NCI-H1417 (cell line): ENCODE measurements at regions not wholly inside any gene's neighbourhood (a gene's known extent, or its start where the extent isn't known, plus 50 kb on each side); places are given as distances from the start of the nearest gene placed in this dataset.
"Not testable (repeated sequence)": the region's sequence is repeated elsewhere in the genome, so short reads cannot be mapped to it uniquely, and the experiment has no call there.

Experiments
- DNase-seq, 3 experiments: peaks; one replicate each; lab custom pipeline; 2025; lab: John Stamatoyannopoulos, UW

DNA sequence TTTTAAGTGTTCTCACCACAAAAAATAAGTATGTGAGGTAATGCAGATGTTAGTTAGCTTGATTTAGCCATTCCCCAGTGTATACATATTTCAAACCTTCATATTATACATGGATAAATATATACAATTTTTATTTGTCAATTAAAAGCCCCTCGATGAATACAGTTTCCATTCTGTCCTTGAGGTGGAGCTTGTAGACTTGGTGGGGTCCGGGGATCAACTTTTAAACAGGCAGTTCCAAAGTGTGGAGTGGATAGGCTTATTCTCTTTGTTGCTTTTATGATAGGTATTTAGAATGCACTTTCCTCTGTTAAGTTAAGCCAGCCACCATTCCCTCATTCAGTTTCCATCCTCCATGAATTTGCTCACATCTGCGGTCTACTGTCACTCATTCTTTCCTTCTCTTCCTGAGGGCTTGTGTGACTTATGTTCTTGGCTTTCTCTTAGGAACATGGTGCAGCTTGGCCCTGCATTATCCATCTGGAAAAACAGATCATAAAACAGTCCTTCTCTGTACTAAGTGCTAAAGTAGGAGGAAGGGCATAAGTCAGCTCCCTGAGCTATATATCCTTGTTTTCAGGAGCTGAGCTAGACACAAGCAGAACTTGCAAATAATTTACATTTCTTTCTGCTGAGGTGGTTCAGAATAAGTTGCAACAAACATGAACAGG is 149.1 kb downstream of the NFKBIZ start:
- DNase-seq = no peak

DNA sequence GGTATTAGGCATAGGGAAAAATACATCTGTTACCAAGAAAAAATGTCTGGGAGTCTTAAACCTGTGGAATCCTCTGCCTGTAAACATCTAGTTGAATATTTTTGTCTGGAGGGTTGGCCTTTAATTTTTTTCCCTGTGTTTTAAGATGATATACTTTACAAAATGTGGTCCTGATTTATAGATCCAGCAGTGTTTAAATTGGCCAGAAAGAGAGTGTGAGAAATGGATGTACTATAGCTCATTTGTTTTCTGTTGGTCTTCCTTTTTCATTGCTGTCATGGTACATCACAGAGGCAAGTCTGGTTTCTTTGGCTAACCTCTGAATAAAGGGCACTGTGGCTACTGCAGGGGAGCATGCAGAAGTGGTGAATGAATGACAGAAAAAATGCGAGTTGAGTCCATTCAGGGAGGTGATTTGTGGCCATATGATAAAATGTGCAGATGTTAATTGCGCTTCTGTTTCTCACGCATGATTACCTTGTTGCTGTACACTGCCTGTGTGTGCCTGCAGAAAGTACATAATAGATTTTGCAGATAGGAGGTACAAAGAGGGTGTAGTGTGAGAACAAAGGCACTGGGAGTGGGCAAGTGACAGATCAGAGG is 150.0 kb downstream of the NFKBIZ start:
- DNase-seq = peak in 1 of 3 experiments; percentile 36

DNA sequence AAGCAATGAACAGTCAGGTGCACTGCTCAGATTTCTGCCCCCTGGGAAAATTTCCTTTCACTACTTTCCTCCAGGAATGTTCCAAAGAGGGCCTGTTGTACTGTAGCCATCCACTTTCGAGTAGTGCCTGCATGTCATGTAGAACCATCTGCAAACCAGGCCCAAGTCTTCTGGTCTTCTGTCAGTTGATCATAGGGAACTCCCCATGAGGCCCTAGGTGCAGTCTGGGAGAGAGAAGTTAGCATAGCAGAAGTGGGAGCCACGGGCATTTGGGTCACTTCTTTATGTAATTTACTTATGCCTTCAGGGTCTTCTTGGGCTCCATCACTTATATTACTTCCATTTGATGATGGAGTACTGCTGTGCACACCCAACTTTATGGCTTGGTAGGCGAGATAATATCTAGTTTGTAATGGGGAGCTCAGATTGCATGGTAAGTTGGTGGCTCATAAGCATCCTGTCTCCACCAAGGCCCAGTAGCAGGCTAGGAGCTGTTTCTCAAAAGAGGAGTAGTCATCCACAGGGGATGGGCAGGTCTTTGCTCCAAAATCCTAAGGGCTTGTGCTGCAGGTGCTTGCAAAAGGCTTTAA is 151.4 kb downstream of the NFKBIZ start:
- DNase-seq = no peak

DNA sequence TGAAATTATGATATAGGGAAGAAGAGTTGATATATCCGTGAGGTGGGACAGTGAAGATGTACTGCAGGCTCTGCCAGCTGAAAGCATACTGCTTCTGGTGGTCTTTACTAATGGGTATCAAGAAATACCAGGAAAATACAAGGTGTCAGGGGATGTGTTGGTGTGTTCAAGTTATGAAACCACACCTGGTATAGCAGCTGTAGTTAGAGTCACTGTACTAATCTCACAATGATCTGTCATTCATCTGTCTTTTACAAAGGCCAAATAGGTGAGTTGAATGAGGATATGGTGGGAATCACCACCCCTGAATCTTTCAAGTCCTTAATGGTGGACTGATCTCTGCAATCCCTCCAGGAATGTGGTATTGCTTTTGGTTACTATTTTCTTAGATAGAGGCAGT is 152.7 kb downstream of the NFKBIZ start:
- DNase-seq = no peak

DNA sequence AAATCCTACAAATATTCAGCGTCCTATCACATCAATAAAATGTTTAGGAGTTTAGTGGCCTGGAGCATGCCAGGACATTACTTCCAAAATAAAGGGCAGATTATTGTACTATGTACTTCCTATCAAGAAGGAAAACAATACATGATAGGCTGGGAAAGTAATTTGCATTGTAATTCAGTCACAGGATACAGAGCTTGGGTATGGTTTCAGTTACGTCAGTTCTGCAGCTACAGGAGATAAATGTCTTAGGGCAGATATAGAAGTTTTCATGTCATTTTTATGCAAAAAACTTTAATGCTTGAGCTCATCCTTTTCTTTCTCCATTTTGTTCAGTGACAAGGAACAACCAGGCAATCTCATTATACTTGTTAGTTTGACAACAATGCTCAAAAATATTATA is 155.2 kb downstream of the NFKBIZ start:
- DNase-seq = no peak

DNA sequence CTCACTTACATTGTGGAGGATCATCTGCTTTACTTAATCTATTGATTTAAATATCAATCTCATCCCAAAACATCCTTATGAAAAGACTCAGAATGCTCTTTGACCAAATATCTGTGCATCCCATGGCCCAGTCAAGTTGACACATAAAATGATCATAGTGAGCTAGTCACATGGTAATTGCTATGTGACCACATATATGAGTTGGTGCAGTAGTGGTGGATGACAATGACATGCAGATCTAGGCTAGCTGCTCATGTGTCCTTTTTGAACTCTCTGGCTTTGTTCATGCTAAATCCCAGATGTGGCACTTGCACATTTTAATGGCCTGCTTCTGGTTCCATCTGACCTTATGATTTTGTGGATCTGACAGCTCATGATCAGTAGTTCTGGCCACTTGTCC is 156.2 kb downstream of the NFKBIZ start:
- no peak for DNase-seq

DNA sequence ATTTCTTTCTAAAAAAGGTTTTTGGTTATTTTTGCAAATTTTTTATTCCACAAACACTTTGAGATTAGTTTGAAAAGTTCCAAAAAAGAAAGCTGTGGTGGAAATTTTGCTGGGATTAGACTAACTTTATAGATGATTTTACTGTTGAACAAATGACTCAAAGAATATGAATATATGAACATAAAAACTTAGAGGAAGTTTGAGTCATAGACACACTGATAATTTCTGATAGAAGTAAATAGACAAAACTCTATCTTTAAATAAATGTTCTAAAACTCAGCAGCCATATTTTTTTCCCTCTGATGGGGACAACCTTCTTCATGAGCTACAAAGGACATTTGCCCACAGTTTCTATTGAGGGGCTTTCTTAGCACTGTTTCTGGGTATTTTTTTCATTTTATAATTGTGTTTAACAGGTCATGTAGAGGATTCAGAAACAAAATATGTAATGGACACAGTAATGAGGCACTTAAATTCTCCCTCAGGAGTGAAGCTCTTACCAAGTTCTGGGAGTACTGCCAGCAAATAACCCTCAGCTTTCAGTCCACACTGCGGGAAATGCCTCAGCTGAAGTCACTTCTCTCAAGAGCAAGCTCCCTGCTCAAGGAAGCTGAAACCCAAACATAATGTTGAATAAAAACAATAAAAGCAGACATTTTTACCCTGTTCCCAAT is 157.6 kb downstream of the NFKBIZ start:
- DNase-seq = peak in 1 of 3 experiments; percentile 58

DNA sequence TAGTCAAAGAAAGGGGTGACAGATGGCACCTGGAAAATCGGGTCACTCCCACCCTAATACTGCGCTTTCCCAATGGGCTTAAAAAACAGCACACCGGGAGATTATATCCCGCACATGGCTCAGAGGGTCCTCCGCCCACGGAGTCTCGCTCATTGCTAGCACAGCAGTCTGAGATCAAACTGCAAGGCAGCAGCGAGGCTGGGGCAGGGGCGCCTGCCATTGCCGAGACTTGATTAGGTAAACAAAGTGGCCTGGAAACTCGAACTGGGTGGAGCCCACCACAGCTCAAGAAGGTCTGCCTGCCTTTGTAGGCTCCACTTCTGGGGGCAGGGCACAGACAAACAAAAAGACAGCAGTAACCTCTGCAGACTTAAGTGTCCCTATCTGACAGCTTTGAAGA is 159.1 kb downstream of the NFKBIZ start:
- not testable (repeated sequence) for DNase-seq

DNA sequence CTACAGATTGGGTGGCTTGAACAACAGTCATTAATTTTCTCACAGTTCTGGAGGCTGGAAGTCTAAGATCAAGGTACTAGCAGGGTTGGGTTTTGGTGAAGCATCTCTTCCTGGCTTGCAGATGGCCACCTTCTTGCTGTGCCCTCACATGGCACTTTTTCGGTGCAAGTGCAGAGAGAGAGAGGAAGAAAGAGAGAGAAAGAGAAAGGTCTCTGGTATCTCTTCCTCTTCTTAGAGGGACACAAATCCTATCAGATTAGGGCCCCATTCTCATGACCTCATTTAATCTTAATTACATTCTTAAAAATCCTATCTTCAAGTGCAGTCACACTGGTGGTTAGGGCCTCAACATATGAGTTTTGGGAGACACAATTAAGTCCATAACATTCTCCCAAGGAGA is 167.1 kb downstream of the NFKBIZ start:
- DNase-seq = no peak

DNA sequence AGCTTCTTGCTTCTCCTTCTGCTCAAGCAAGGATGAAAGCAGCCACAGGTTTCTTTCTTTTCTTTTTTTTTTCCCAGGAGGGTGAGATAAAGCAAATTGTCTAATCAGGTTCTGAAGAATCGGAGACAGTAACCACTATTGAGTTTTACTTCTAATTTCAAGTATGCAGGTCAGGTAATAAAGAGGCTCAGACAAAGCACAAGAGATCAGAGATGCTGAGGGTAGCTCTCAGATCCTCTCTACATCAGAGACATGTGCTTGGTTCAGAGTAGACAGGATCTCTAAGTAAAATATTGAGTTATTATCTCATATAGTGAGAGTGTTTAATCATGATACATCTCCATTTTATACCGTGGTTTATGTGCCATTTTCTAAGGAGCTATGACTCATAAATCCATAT is 168.5 kb downstream of the NFKBIZ start:
- no peak for DNase-seq

DNA sequence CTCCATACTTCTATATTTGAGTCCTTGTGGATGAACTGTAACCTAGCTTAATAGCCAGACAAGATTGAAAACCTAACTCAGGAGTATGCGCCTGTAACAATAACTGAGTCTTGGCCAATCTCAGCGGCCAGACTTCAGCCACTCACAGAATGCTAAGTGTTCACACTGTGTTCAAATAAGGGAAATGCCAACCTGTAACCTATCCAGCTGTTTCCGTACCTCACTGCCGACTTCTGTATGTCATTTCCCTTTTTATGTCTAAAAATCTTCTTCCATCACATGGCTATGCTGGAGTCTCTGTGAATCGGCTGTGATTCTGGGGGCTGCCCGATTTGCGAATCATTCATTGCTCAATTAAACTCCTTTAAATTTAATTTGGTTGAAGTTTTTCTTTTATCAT is 169.2 kb downstream of the NFKBIZ start:
- no peak for DNase-seq

DNA sequence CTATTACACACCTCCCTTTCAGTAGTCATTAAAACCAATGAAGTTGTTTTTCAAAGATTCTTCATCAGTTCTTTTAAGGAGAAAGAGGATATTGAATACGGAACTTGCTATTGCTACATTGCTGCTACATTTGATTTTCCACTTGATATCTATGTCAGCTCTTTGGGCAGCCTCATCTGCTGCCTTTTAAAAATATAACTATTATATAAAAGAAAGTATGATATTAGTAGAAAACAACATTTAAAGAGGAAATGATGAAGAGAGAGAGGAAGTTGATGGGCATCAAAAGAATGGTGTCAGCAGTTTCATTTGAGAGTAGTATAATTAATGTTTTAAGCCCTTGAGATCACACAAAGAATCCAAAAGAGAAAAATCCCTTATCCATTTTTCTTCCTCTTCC is 171.4 kb downstream of the NFKBIZ start:
- DNase-seq = no peak

DNA sequence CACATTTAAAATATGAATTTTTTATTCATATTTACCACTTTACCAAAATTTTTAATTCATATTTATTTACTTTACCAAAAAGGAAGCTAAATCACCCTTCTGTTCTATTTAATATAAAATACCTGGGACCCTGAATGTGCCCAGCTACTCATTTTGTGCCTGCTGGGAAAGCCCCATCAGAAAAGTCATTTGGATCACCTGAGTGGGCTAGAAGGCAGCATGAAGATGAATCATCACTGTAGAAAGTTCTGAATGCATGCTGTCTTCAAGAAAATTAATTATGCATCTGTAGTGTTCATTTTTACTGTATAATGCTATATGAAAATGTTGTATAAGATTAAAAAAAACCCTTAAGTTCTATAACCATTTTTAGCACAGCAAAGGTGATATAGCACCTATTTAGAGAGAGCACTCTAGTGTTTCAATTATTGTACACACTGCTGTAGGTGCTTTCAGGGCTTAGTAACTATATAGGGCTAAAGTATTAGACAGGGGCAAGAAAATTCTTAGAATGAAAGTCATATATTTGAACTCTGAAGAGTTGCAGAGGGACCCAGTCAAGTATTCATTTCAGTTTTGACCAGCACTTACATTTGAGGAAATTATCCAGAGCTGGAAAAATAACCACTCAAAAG is 175.1 kb downstream of the NFKBIZ start:
- DNase-seq = no peak

DNA sequence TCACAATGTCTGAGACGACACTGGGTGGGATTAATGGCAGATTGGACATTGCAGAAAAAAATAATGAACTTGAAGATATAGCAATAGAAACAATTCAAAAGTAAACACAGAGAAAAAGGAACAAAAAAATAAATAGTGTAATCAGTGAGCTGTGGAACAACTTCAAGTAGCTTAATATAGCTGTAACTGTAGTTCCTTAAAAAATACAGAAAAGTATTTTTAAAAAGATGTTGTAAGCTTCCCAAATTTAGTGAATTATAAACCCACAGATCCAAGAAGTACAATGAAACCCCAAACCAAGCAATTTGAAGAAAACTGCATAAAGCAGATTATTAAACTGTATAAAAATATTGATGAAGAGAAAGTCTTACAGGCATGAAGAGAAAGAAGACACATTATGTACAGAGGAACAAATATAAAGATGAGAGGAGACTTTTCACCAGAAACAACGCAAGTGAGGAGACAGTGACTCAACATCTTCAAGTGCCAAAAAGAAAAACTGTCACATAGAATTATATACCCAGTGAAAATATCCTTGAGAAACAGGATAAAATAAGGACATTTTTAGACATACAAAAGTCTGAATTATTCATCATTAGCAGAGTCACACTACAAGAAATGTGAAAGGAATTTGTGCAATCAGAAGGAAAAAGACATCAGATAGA is 176.4 kb downstream of the NFKBIZ start:
- no peak for DNase-seq

DNA sequence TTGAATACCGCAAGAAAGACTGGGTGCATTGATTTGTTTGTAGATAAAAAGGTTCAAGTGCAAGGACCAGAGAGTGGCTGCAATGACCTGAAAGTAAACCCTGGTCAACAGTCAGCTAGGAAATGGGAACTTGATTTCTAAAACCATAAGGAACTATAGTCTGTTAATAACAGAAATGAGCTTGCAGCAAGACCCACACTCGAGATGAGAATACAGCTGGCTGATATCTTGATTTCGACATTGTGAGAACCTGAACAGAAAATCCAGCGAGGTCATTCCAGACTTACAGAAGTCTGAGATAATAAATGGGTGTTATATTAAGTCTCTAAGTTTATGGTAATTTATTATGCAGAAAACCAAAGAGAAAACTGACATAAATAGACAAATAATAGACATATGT is 177.3 kb downstream of the NFKBIZ start:
- no peak for DNase-seq

DNA sequence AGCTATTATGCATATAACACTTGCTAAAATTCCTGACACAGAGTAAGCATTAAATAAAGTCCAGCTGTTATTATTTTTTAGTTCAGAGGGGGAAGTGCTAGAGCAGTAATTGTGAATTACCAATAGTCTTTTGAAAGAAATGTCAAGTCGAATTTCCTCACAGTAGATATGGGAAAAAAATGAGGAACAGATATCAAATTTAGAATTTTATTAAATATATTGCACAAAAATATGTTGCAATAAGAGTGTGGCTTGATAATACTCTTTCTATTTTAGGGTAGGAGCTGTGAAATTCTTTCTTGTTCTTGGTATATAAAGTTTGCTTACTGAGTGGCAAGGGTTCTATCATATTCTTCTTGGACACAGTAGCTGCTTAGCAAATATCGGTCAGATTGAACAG is 181.3 kb downstream of the NFKBIZ start:
- no peak for DNase-seq

DNA sequence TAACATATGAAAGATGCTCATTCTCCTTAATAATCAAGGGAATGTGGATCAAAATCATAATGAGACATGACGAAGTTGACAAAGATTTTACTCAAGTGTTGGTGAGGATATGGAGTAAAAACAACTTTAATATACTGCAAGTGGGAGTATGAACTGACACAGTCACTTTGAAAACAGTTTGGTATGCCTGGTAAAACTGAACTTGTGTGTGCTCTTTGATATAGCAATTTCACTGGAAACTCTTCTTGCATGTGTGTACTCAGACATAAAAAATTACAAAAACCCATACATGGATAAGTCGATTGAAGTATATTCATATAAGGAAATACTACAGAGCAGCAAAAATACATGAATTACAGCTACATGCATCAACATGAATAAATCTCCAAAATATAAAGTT is 182.5 kb downstream of the NFKBIZ start:
- no peak for DNase-seq

DNA sequence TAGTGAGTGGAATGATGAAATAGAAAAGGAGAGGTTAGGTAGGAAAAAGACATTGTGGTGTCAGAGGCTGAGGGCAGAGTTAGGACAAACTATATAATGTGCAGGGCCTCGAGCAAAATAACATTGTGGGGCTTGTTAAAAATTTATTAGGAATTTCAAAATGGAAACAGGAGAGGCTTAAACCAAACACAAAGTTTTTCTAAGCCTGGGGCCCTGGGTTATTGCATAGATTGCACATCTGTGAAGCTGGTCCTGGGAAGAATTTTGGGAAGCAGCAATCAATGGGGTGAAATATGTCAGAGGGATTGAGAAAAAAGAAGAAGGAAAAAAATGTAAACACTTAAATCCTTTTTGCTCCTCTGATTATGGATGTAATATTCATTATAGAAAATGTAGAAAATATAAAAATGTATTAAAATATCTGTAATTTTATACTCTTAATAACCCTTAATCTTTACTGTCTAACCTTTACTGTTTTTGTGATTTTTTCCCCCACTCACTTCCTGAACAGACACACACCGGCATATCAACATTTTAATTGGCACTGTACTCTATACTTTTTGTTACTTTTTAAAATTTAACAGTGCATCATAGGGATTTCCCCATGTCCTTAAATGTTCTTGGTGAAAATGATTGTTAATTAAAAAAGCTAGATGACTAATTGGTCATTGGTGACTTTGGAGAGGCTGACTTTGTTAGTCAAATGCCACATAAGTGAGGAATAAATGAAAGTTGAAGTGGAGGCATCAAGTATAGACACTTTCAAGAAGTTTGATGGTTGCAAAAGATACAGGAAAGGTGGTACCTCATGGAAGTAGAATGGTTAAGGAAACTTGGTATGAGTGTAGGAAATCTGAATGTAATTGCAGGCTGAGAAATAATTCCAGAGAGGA is 183.4 kb downstream of the NFKBIZ start:
- DNase-seq = no peak

DNA sequence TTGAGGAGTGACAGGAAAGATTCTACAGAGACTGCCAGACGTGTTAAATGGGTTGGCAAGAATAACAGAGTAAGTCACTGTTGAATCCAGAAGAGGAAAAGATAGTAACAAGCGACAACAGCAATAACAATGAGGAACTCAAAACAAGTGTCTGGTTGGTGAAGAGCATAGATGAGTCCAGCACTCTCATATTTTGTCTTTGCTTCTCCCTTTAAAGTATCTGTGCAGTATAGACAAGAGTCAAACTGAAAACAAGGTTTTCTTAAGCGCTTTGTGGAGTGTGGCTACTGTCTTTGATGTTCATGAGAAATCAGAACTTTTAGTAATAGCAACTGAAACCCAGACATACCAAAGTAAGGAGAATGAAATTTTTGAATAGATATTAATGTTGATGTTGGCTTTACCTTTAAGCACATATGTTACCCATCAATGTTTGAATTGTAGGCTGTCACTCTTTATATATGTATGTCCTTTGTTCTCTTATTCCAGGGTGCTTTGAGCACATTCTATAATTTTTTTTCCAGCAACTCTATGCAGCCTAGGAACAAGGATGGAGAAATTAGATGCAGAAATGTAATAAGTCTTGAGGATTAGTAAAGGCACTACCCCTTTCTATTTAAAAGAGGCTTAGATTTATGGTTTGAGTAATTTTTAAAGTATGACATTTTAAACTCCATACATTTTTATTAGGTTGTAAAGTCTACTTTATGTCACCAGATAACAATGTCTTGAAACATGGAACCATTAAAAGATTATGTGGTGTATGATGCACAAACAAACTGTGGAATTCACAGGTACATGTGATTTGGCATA is 185.5 kb downstream of the NFKBIZ start:
- DNase-seq = no peak

DNA sequence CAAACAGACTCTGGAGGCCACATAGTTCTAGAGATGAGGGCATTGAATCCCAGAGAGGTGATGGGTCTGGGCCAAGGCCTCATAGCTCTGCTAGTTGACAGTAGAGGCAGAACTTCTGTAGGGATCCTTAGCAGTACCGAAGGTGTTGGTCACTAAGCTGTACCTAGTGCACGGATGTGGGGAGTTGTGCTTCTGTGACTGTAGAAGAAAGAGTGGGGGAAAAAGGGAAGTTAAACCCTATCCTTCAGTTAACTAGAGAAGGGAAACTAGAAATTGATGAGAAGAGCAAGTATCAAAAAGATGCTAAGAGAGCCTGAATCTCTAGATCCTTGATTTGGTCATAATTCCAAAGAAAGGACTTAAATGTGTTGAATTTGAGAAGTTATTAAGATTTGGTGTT is 186.7 kb downstream of the NFKBIZ start:
- no peak for DNase-seq
